ENCODE measurements at regions not wholly inside any gene's neighbourhood (a gene's known extent, or its start where the extent isn't known, plus 50 kb on each side); places are given as distances from the start of the nearest gene placed in this dataset.

- Histone ChIP-seq H3K36me3 (no peaks in the 10 kb centered on the region), H3K9me3 (no peaks in the 10 kb centered on the region), H3K27me3 (no peaks in the 10 kb centered on the region), H3K27ac (no peak overlapping the region), H3K4me3 (no peak overlapping the region), H3K4me1 (no peaks in the 10 kb centered on the region)
- no peak for DNase-seq (ENCODE audit: low spot score in 2 of 2)
- TF ChIP-seq POLR2AphosphoS5 (IDR thresholded peaks at IDR 0.05): no peak
- TF ChIP-seq CTCF (IDR thresholded peaks at IDR 0.05): no peak
- no peak for TF ChIP-seq POLR2A (IDR thresholded peaks at IDR 0.05)
- no peak for TF ChIP-seq EP300 (IDR thresholded peaks at IDR 0.05)
- WGBS: 16% methylated on average over 2 of the region's 2 CpGs
These were observed 69.8 kb upstream of the CCDC112 start for GRCh38 chr5:115366223-115366622.

GRCh38 chr5:115363879-115364278 is 67.4 kb upstream of the CCDC112 start:
- Histone ChIP-seq H3K36me3 (no peaks in the 10 kb centered on the region), H3K9me3 (no peaks in the 10 kb centered on the region), H3K27ac (no peak overlapping the region), H3K4me1 (no peaks in the 10 kb centered on the region), H3K4me3 (no peak overlapping the region), H3K27me3 (no peaks in the 10 kb centered on the region)
- WGBS: 85% methylated on average over 4 of the region's 4 CpGs
- no peak for TF ChIP-seq CTCF (IDR thresholded peaks at IDR 0.05)
- no peak for TF ChIP-seq POLR2A (IDR thresholded peaks at IDR 0.05)
- no peak for TF ChIP-seq POLR2AphosphoS5 (IDR thresholded peaks at IDR 0.05)
- TF ChIP-seq EP300 (IDR thresholded peaks at IDR 0.05): no peak
- no peak for DNase-seq (ENCODE audit: low spot score in 2 of 2)

GRCh38 chr5:115360046-115360685 is 63.7 kb upstream of the CCDC112 start:
- TF ChIP-seq EP300 (IDR thresholded peaks at IDR 0.05) (no peak), CTCF (IDR thresholded peaks at IDR 0.05) (no peak), POLR2A (IDR thresholded peaks at IDR 0.05) (no peak), POLR2AphosphoS5 (IDR thresholded peaks at IDR 0.05) (no peak)
- WGBS: 87% methylated on average over 5 of the region's 5 CpGs
- H3K9me3 ChIP-seq: no peaks in the 10 kb centered on the region
- no peaks in the 10 kb centered on the region for H3K4me1 ChIP-seq
- no peaks in the 10 kb centered on the region for H3K36me3 ChIP-seq
- no peak for DNase-seq (ENCODE audit: low spot score in 2 of 2)
- no peaks in the 10 kb centered on the region for H3K27me3 ChIP-seq
- no peak overlapping the region for H3K27ac ChIP-seq
- no peak overlapping the region for H3K4me3 ChIP-seq

- TF ChIP-seq CTCF (IDR thresholded peaks at IDR 0.05) (no peak), POLR2A (IDR thresholded peaks at IDR 0.05) (no peak), EP300 (IDR thresholded peaks at IDR 0.05) (no peak), POLR2AphosphoS5 (IDR thresholded peaks at IDR 0.05) (no peak)
- 84% methylated on average over 4 of the region's 4 CpGs for WGBS
- Histone ChIP-seq H3K4me1 (no peaks in the 10 kb centered on the region), H3K27me3 (no peaks in the 10 kb centered on the region), H3K27ac (no peak overlapping the region), H3K36me3 (no peaks in the 10 kb centered on the region), H3K9me3 (peaks cover 3% of the 10 kb centered on the region), H3K4me3 (no peak overlapping the region)
- no peak for DNase-seq (ENCODE audit: low spot score in 2 of 2)
These were observed 59.4 kb upstream of the CCDC112 start for GRCh38 chr5:115355767-115356381.

GRCh38 chr5:115355095-115355494 is 58.6 kb upstream of the CCDC112 start:
- Histone ChIP-seq H3K27me3 (no peaks in the 10 kb centered on the region), H3K4me3 (no peak overlapping the region), H3K4me1 (no peaks in the 10 kb centered on the region), H3K36me3 (no peaks in the 10 kb centered on the region), H3K9me3 (peaks cover 3% of the 10 kb centered on the region), H3K27ac (no peak overlapping the region)
- 69% methylated on average over 1 of the region's 1 CpG for WGBS
- no peak for TF ChIP-seq EP300 (IDR thresholded peaks at IDR 0.05)
- no peak for TF ChIP-seq POLR2A (IDR thresholded peaks at IDR 0.05)
- TF ChIP-seq CTCF (IDR thresholded peaks at IDR 0.05): no peak
- no peak for TF ChIP-seq POLR2AphosphoS5 (IDR thresholded peaks at IDR 0.05)
- no peak for DNase-seq (ENCODE audit: low spot score in 2 of 2)

Measured in suprapubic skin (tissue), 4 donors.